NCI-H526 (cell line): ENCODE measurements at regions not wholly inside any gene's neighbourhood (a gene's known extent, or its start where the extent isn't known, plus 50 kb on each side); places are given as distances from the start of the nearest gene placed in this dataset.
"Not testable (repeated sequence)": the region's sequence is repeated elsewhere in the genome, so short reads cannot be mapped to it uniquely, and the experiment has no call there.

Source experiments
- DNase-seq, 2 experiments: peaks; one replicate each; lab custom pipeline; 2025; lab: John Stamatoyannopoulos, UW

DNA sequence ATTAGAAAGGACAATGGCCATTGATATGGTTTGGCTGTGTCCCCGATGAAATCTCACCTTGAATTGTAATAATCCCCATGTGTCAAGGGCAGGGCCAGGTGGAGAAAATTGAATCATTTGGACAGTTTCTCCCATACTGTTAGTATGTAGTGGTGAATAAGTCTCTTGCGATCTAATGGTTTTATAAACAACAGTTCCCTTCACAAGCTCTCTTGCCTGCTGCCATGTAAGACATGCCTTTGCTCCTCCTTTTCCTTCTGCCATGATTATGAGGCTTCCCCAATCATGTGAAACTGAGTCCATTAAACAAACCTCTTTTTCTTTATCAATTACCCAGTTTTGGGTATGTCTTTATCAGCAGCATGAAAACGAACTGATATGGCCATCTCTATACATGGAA is 302.7 kb downstream of the SFMBT2 start:
- DNase-seq = no peak

- DNase-seq = no peak
These were observed 303.5 kb downstream of the SFMBT2 start for GRCh38 chr10:7107285-7107684.

DNA sequence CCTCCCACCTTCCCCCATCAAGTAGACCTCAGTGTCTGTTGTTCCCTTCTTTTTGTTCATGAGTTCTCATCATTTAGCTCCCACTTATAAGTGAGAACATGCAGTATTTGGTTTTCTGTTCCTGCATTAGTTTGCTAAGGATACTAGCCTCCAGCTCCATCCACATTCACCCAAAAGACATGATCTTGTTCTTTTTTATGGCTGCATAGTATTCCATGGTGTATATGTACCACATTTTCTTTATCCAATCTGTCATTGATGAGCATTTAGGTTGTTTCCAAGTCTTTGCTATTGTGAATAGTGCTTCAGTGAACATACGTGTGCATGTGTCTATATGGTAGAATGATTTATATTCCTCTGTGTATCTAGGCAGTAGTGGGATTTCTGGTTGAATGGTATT is 306.5 kb downstream of the SFMBT2 start:
- not testable (repeated sequence) for DNase-seq

DNA sequence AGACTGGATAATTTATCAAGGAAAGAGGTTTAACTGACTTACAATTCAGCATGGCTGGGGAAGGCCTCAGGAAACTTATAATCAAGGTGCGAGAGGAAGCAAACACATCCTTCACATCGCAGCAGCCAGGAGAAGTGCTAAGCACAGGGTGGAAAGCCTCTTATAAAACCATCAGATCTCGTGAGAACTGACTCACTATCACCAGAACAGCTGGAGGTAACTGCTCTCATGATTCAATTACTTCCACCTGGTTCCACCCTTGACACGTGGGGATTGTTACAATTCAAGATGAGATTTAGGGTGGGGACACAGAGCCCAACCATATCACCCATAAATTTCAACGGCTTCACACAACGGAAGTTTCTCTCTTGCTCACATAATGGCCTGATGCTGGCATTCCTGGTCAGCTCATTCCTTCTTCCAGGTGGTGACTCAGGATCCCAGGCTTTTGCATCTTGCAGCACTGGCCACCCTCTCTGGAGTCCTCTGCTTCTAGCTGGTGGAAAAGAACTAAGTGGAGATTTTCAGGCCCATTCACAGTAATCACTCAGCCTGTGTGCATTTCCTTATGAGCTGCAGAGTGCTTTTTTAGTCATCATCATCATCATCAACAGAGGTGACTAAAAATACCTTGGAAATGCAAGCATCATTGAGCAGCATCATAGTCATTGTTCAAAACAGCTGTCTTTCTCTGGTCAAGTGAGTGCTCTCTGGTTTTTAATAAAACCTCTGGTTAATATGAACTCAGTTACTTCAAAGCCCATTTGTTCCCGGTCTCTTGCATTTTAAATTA is 308.1 kb downstream of the SFMBT2 start:
- no peak for DNase-seq

GRCh38 chr10:7102084-7102483 is 308.8 kb downstream of the SFMBT2 start:
- no peak for DNase-seq

- no peak for DNase-seq
These were observed 309.4 kb downstream of the SFMBT2 start for GRCh38 chr10:7101451-7101850.

DNA sequence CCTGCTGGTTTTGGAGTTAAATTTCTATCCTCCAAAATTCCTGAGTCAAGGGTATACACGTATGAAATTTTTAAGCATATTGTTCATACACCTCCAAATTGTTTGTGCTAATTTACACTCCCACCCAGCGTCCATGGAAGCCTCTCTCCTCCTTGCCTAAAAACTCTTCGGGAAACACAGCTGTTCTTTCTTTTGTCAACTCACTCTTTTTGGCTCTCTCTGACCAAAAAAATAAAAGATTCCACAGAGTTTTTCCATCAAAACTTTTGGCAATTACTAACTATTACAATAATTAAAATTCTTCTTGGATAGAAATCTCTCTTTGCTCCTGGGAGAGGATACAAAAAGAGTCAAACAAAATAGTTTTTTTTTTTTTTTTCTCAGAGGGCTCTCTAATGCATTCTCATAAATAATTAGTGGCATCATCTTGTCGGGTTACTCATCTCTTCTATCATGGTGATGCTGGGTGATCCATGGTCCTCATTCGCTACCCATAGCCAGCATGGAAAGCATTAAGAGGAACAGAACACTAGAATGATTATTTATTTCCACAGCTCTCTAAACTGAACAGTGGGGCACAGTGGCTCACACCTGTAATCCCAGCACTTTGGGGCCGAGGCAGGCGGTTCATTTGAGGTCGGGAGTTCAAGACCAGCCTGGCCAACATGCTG is 310.7 kb downstream of the SFMBT2 start:
- DNase-seq = no peak

DNA sequence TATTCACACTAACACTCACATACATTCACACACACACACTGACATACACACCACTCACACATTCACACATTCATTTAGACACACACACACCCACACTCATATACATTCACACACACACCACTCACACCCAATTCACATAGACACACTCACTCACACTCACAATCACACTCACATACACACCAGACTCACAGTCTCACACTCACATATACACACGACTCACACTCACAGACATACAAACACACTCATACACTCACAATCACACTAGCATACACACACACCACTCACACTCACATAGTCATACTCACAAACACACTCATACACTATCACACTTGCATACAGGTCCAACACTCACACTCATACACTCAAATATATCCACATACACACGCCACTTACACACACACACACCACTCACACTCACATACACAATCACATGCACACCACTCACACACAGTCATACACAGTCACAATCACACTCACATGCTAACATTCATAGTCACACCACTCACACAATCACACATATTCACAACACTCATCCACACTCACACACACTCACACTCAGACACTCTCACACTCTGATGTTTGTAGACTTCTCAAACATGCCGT is 312.6 kb downstream of the SFMBT2 start:
- DNase-seq = no peak

- no peak for DNase-seq
These were observed 316.1 kb downstream of the SFMBT2 start for GRCh38 chr10:7094781-7095180.

DNA sequence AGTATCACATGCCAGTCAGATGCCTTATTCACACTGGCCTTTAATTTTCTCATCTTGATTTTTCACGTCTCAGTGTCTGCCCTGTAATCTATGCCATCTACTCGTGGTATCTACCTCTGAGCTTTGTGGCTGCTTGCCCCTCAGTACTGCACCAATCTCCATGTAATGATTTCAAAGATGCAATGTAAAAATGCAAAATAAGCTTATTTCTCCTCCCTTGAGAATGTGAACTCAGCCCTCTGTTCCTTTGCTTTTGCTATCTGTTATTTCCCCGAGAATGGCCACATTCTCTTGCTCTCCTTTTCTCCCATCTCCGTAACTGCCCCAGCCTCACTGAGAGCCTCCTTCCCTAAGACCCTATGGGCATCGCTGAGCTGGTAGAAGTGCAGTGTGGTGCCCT is 317.5 kb downstream of the SFMBT2 start:
- DNase-seq = no peak

GRCh38 chr10:7092603-7093002 is 318.2 kb downstream of the SFMBT2 start:
- DNase-seq = no peak

- no peak for DNase-seq
These were observed 320.3 kb downstream of the SFMBT2 start for GRCh38 chr10:7090529-7090928.

- no peak for DNase-seq
These were observed 324.8 kb downstream of the SFMBT2 start for GRCh38 chr10:7085913-7086589.

DNA sequence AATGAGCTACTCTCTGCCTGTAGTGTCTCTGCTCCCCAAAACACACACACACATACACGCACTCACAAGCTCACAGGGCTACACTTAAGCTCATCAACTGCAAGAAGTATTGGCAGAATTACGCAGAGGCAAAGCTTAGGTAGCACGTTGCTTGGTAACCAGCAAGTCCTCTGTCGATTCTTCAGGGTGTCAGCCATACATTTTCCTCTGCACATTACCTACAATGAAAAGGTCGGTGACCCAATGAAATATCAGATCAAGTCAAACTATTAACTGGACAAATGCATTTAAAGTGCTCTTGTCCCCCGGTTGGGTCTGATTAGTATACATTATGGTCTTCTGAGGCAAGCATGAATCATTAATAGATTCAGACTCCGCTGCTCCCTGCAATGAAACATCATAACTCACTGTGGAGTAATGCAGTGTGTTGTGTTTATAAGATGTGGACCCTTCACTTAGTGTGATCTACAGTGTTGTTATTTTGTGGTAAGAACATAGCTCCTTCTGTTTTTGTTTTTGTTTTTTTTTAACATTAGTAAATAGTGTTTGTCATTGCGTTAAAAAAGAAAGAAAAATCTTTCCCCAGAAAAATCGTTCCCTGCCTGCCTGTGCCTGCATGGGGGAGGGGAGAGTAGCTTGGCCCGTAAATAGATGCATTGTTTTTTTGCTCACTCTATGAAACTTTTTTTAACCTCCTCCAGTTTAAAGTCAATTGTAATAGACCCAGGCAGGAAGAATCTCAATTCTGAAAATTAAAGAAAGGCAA is 325.5 kb downstream of the SFMBT2 start:
- DNase-seq = no peak

- no peak for DNase-seq
These were observed 326.4 kb downstream of the SFMBT2 start for GRCh38 chr10:7084280-7085005.

- DNase-seq = no peak
These were observed 327.9 kb downstream of the SFMBT2 start for GRCh38 chr10:7082967-7083366.

- no peak for DNase-seq
These were observed 333.0 kb downstream of the SFMBT2 start for GRCh38 chr10:7077880-7078279.

GRCh38 chr10:7075851-7076250 is 335.0 kb downstream of the SFMBT2 start:
- DNase-seq = no peak

DNA sequence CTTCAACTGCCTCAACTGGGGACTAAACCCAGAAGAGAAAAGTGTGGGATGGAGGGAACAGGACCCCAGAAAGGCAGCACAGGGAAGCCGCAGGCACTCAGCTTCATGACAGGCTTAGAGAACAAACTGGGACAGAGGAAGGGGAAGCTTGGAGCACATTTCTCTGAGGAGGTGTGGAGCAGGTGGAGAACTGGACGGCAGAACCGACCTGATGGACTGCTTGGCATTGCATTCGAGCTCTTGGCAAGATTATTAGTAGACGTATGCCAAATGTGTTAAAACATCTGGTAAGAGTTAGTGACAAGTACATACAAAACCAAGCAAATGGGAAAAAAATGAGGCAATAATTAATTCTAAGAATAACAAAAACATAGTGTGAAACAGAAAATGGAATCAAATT is 335.7 kb downstream of the SFMBT2 start:
- DNase-seq = no peak

- DNase-seq = no peak
These were observed 339.4 kb downstream of the SFMBT2 start for GRCh38 chr10:7071421-7071820.

DNA sequence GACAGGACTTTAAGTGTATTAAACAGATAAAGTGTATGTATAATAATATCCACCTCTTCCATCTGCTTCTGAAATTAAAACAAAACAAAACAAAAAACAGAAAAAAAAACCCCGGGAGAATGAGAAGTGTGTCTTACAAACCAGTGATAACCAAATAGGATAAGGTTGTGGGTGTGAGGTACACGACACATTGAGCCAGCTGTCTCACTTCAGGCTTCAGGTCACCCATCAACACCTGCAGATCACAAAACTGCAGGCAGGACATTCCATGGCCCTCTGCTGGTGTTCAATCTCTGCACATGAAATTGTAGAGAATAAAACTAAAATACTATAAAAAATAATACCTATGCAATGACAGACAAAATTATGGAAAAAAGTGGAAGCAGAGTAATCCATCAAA is 339.9 kb downstream of the SFMBT2 start:
- DNase-seq = no peak
